ENCODE measurements at regions not wholly inside any gene's neighbourhood (a gene's known extent, or its start where the extent isn't known, plus 50 kb on each side); places are given as distances from the start of the nearest gene placed in this dataset.

DNA sequence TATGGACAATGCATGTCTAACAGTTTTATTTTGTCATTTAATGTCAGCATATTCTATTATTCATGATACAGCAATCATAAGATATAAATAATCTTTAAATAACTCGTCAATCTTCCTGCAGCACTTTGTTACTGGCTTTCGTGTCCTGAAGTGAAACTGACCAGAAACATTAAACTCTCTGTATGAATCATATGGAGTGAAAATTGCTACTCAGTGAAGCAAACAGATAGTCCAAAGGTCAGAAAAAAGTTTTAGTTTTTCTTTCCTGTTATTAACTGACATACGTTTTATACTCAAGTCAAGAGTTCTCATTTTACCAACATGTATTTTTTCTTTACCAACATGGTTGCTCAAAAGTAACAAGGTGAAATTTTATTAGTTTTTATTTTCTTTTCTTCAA lies 106.8 kb upstream of the GALNT5 start:
- Mint-ChIP-seq H3K36me3 (ENCODE audit: insufficient read depth in 2 of 2) (no peaks in the 10 kb centered on the region), H3K9me3 (no peaks in the 10 kb centered on the region), H3K4me1 (ENCODE audit: low read depth) (no peaks in the 10 kb centered on the region), H3K27me3 (ENCODE audit: low read depth) (no peaks in the 10 kb centered on the region), H3K4me3 (no peak overlapping the region), H3K27ac (no peak overlapping the region)
- DNase-seq = no peak
- ATAC-seq (replicated peaks in 1 of 2) = no peak

DNA sequence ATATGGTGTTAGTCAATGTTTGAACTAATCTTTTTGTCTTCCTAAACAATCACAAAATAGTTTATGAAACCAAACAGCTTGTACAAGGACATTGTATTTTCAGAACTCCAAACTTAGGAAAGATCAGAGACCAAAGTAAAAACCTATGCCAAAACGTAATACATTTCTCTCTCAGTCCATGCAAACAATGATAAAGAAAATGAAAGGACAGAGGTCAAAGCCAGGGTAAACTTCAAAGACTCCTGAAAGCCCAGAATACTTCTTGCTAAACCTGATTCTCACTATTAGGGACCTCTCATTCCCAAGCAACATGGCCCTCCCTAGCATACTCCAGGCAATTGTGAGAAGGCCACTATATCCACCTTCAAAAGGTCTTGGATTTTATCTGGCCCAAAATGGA lies 105.1 kb upstream of the GALNT5 start:
- no peaks in the 10 kb centered on the region for H3K9me3 Mint-ChIP-seq
- no peaks in the 10 kb centered on the region for H3K4me1 Mint-ChIP-seq (ENCODE audit: low read depth)
- H3K27ac Mint-ChIP-seq = no peak overlapping the region
- H3K27me3 Mint-ChIP-seq (ENCODE audit: low read depth) = no peaks in the 10 kb centered on the region
- H3K36me3 Mint-ChIP-seq (ENCODE audit: insufficient read depth in 2 of 2) = no peaks in the 10 kb centered on the region
- DNase-seq (no peak), ATAC-seq (replicated peaks in 1 of 2) (no peak)
- H3K4me3 Mint-ChIP-seq = no peak overlapping the region

DNA sequence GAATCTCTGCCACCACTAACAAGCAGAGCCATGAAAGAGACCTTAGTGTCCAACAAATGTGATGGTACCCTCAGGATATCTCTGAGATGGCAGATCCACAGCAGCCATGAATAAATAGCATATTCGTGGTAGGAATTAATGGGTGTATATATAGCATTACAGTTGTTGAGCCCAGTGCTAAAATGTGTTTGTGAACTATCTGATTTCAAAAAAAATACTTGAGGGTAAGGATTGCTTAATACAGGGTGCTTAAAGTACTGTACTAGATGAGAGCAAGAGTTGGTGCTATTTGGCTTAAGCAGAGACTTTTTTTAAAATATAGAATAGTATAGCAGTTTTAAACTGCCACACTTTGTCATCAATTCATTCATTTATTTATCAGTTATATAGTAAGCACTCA lies 101.5 kb upstream of the GALNT5 start:
- Mint-ChIP-seq H3K4me1 (ENCODE audit: low read depth) (no peaks in the 10 kb centered on the region), H3K27ac (no peak overlapping the region), H3K9me3 (no peaks in the 10 kb centered on the region), H3K4me3 (no peak overlapping the region), H3K36me3 (ENCODE audit: insufficient read depth in 2 of 2) (no peaks in the 10 kb centered on the region), H3K27me3 (ENCODE audit: low read depth) (no peaks in the 10 kb centered on the region)
- ATAC-seq (replicated peaks in 1 of 2) = no peak
- no peak for DNase-seq

DNA sequence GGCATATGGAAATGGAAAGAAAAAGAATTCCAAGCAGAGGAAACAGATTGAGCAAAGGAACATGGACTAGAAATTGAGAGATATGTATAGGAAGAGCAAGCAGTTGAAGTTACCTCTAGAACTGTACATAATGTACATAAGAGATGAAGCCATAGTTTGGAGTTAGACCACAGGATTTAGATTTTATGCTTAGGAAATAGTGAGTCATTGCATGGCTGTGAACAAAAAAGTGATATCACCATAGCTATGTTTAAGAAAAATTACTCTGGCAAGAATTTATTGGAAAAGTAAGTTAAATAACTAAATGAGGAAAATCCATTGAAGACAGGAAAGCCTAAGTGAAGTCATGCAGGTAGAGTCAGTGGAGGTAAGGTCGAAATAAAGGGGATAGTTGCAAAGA lies 99.4 kb upstream of the GALNT5 start:
- H3K9me3 Mint-ChIP-seq = no peaks in the 10 kb centered on the region
- DNase-seq = no peak

DNA sequence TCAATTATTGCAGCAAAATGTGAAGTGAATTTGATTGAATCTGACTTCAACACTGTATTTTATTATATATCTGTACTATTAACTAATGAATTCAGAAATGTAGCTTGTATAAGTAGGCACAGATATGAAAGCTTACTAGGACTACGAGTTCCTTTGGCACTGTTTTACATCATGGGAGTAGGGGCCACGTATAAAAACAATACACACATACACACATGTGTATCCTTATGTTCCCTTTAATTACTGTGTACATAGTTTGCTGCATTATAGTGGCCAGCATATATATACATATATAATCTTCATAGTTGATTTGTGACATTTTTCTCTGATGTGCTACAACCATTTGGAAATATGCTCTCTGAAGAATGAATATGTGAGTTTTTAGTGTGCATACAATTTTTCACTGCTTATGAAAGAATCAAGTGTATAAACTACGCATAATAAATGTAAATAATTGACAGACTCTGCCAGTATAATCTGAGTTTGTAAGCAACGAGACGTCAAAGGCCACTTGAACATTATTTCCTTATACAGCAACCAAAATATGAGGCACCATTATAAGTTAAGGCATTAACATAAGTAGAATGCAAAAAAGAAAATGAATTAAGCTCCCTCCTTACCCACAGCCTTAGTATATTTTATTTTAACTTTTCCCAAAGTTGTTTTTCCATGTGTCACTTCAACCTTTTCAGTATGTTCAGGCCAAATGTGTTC lies 98.1 kb upstream of the GALNT5 start:
- Mint-ChIP-seq H3K4me1 (ENCODE audit: low read depth) (no peaks in the 10 kb centered on the region), H3K27me3 (ENCODE audit: low read depth) (no peaks in the 10 kb centered on the region), H3K27ac (no peak overlapping the region), H3K4me3 (no peak overlapping the region), H3K36me3 (ENCODE audit: insufficient read depth in 2 of 2) (no peaks in the 10 kb centered on the region), H3K9me3 (no peaks in the 10 kb centered on the region)
- no peak for DNase-seq
- ATAC-seq (replicated peaks in 1 of 2) = no peak

More for the DNA sequence above, 99.4 kb upstream of the GALNT5 start:
- H3K27me3 Mint-ChIP-seq (ENCODE audit: low read depth) = no peaks in the 10 kb centered on the region
- no peaks in the 10 kb centered on the region for H3K36me3 Mint-ChIP-seq (ENCODE audit: insufficient read depth in 2 of 2)
- no peak for ATAC-seq (replicated peaks in 1 of 2)
- no peak overlapping the region for H3K27ac Mint-ChIP-seq
- no peak overlapping the region for H3K4me3 Mint-ChIP-seq
- H3K4me1 Mint-ChIP-seq (ENCODE audit: low read depth) = no peaks in the 10 kb centered on the region

DNA sequence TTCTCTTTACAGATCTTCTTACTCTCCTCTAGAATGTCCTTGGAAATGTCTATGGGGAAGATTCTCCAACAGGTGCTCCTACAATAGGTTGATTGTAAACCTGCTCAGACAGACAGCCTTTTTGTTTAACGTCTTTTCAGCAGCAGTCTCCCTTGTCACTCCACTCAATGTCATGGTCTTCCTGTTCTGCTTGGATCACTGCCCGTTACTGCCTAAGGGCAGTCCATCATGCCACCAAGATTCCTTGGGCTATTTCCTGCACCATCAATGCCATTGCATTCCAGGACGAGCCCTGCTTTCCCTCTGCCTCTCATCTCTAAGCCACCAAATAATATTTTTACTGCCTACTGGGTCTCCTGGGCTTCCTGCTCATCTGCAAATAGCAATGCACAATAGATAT lies 97.4 kb upstream of the GALNT5 start:
- DNase-seq = no peak
- no peak overlapping the region for H3K27ac Mint-ChIP-seq
- no peaks in the 10 kb centered on the region for H3K27me3 Mint-ChIP-seq (ENCODE audit: low read depth)
- no peak for ATAC-seq (replicated peaks in 1 of 2)
- peaks cover 0 to 2% of the 10 kb centered on the region in 2 donors for H3K36me3 Mint-ChIP-seq (ENCODE audit: insufficient read depth in 2 of 2)
- no peaks in the 10 kb centered on the region for H3K4me1 Mint-ChIP-seq (ENCODE audit: low read depth)
- H3K4me3 Mint-ChIP-seq = no peak overlapping the region
- peaks cover 0 to 2% of the 10 kb centered on the region in 2 donors for H3K9me3 Mint-ChIP-seq

DNA sequence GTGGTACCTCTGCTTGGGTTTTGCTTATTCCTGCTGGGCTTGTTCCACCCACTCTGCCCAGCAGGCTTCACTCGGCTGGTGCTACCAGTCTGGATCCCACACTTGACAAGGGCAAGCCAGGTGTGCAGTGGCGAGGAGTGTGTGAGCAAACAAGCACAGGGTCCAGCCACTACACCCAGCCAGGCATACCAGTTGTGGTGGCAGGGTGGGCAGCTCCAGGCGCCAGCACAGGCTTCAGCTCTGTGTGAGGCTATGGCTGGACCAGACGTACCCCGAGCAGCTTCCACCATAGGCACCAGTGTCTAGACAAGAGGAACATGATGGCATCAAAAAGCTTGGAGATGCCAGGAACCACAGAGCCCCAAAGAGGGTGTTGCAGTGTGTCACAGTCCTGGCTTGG lies 93.1 kb upstream of the GALNT5 start:
- H3K27me3 Mint-ChIP-seq (ENCODE audit: low read depth) = no peaks in the 10 kb centered on the region
- peaks cover 0 to 2% of the 10 kb centered on the region in 2 donors for H3K36me3 Mint-ChIP-seq (ENCODE audit: insufficient read depth in 2 of 2)
- H3K4me1 Mint-ChIP-seq (ENCODE audit: low read depth) = no peaks in the 10 kb centered on the region
- ATAC-seq (replicated peaks in 1 of 2) = no peak
- H3K27ac Mint-ChIP-seq = no peak overlapping the region
- peaks cover 0 to 2% of the 10 kb centered on the region in 2 donors for H3K9me3 Mint-ChIP-seq
- no peak overlapping the region for H3K4me3 Mint-ChIP-seq
- no peak for DNase-seq

DNA sequence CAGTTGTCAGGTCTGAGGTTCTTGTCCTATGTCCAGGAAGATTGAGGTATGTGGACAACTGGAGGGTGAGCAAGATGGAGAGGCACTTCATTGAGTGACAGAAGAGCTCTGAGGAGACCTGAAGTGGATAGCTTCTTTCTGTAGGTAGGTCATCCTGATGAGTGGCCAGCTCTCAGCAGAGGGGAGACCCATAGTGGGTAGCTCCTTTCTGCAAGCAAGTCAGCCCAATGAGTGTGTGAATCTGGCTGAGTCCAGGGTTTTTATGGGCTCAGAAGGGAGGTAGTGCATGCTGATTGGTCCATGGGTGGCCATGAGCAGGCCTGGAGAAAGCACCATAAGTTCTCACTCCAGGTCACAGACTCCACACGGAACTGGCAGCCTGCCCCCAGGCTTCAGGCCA lies 92.6 kb upstream of the GALNT5 start:
- Mint-ChIP-seq H3K4me1 (ENCODE audit: low read depth) (no peaks in the 10 kb centered on the region), H3K27ac (no peak overlapping the region), H3K9me3 (peaks cover 0 to 2% of the 10 kb centered on the region in 2 donors), H3K36me3 (ENCODE audit: insufficient read depth in 2 of 2) (peaks cover 0 to 2% of the 10 kb centered on the region in 2 donors), H3K4me3 (no peak overlapping the region), H3K27me3 (ENCODE audit: low read depth) (peaks cover 3% of the 10 kb centered on the region)
- ATAC-seq (replicated peaks in 1 of 2) (no peak), DNase-seq (no peak)

DNA sequence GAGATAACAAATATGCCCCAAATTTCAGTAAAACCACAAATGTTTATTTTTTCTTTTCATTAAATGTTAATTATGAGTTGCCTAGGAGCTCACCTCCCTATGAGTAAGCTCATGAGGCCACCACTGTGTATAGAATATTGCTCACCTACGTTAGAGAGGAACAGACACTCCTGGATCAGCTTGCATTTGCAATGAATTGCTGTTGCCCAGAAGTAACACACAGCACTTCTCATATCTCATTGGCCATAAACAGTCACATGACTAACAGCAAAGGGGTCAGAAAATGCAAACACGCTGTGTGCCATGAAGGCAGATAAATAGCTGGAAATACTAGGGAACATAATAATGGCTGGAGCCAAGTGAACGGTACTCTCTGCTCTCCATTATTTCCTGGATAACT lies 89.0 kb upstream of the GALNT5 start:
- ATAC-seq (replicated peaks in 1 of 2) = no peak
- no peak overlapping the region for H3K4me3 Mint-ChIP-seq

DNA sequence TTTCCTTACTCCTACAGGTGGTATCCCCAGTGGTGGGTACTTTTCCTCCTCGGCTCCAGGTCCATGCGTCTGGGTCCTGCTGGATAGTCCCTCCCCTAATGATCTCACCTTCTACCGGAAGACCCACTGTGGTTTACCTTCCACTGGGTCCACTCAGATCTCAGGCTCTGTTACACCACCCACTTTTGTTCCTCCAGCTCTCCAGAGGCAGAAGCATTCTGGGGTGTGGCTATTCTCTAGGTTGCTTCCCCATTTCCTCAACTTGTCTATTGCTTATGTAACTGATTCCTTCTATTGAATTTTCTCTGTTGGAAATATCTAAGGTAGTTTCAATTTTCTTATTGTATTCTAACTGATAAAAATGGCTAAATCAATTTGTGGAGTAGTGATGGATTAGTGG lies 87.6 kb upstream of the GALNT5 start:
- no peak for DNase-seq
- Mint-ChIP-seq H3K27me3 (ENCODE audit: low read depth) (peaks cover 21% of the 10 kb centered on the region), H3K36me3 (ENCODE audit: insufficient read depth in 2 of 2) (no peaks in the 10 kb centered on the region), H3K4me3 (no peak overlapping the region), H3K4me1 (ENCODE audit: low read depth) (no peaks in the 10 kb centered on the region), H3K9me3 (no peaks in the 10 kb centered on the region), H3K27ac (no peak overlapping the region)
- no peak for ATAC-seq (replicated peaks in 1 of 2)

More for the DNA sequence above, 89.0 kb upstream of the GALNT5 start:
- H3K4me1 Mint-ChIP-seq (ENCODE audit: low read depth) = no peaks in the 10 kb centered on the region
- peaks cover 0 to 2% of the 10 kb centered on the region in 2 donors for H3K9me3 Mint-ChIP-seq
- H3K27me3 Mint-ChIP-seq (ENCODE audit: low read depth) = peaks cover 12% of the 10 kb centered on the region
- no peak for DNase-seq
- H3K36me3 Mint-ChIP-seq (ENCODE audit: insufficient read depth in 2 of 2) = peaks cover 0 to 2% of the 10 kb centered on the region in 2 donors
- no peak overlapping the region for H3K27ac Mint-ChIP-seq

DNA sequence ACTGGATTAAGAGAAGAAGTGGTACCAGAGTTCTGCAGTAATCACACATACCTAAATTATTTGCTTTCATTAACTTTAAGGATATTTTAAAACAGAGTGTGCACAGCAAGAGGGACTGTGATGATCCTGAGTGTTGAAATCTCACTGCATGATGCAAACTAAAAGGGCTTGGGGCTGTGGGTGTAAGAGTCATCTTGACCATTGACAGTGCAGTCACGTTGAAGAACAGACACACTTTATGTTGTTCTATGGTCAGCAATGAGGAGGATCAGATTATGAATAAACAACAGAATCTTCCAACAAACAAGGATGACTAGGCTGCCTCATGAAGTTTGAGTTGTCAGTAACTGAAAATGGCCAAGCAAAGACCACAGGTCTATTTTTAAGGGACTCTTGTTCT lies 87.2 kb upstream of the GALNT5 start:
- Mint-ChIP-seq H3K27me3 (ENCODE audit: low read depth) (peaks cover 21% of the 10 kb centered on the region), H3K9me3 (no peaks in the 10 kb centered on the region), H3K4me3 (no peak overlapping the region), H3K27ac (no peak overlapping the region), H3K4me1 (ENCODE audit: low read depth) (no peaks in the 10 kb centered on the region), H3K36me3 (ENCODE audit: insufficient read depth in 2 of 2) (no peaks in the 10 kb centered on the region)
- no peak for ATAC-seq (replicated peaks in 1 of 2)
- DNase-seq = no peak

DNA sequence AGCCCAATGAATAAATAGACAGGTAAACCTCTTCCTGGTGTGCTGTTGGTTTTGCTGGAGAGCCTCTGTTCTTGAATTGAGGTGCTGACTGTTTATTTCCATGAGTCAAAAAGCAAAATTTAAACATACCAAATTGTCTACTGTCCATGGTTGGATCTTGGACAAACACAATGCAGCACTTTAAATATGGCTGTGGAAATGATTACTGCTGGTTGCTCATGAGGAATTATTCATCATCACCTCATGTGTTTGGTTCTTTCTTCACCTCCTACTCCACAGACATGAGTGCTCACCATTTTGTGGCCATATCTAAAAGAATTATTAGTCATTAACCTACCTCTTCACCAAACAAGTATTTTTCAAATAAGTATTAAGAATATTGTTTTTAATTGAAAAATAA lies 85.3 kb upstream of the GALNT5 start:
- DNase-seq = no peak
- peaks cover 0 to 2% of the 10 kb centered on the region in 2 donors for H3K9me3 Mint-ChIP-seq
- no peaks in the 10 kb centered on the region for H3K4me1 Mint-ChIP-seq (ENCODE audit: low read depth)
- ATAC-seq (replicated peaks in 1 of 2) = no peak
- H3K27me3 Mint-ChIP-seq (ENCODE audit: low read depth) = peaks cover 21% of the 10 kb centered on the region
- H3K36me3 Mint-ChIP-seq (ENCODE audit: insufficient read depth in 2 of 2) = no peaks in the 10 kb centered on the region
- no peak overlapping the region for H3K4me3 Mint-ChIP-seq
- H3K27ac Mint-ChIP-seq = no peak overlapping the region

DNA sequence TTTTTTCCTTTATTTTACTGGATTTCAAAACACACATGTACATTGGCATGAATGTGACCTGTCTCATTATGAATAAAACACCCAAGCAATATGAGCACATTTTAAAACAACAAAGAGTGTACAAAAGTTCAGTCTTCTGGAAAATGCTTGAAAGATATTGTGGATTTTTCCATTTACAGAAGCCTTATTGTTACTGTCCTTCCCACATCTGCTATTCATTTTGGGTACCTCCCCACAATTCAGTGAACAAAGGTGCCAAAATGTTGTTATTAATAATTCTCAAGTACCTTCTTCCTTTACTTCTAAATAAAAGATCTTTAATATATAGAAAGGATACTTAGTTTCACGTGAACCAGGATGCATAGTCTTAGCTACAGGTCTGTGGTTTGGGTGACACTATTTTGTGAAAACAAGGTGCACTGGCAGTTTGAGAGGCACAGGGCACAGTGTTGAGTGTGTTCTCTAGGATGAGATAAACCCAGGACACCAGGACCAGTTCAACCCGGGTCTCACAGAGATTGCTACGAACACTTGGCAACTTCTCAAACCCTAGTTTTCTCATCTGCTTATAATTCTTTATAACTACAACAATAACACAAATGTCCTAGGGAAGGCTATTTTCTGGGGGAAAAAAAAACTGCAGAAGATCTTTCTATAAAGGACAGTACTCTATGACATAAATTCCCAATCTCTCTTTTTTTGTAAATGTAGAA lies 84.5 kb upstream of the GALNT5 start:
- ATAC-seq (replicated peaks in 1 of 2) = no peak
- H3K27me3 Mint-ChIP-seq (ENCODE audit: low read depth) = peaks cover 21% of the 10 kb centered on the region
- H3K9me3 Mint-ChIP-seq = peaks cover 0 to 2% of the 10 kb centered on the region in 2 donors

DNA sequence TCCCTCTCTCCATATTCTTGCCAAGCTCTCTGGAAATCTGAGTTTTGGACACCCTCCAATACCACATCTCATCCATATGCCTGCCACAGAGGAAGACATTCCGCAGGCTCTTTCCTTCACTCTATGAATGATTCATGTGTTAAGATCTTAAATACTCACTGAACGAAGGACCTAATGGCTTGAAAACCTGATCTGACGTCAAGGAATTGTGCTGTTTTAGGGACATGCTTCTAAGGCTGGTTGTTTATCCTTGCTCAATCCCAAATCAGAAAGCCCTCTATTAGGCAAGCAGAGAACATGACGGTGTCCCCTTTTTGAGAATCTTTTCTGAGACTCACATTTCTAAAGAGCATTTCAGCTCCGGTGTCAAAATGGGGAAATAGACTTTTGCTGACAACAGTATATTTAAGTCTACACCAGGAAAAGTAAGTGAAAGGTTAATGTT lies 83.7 kb upstream of the GALNT5 start:
- Mint-ChIP-seq H3K27ac (no peak overlapping the region), H3K9me3 (peaks cover 0 to 2% of the 10 kb centered on the region in 2 donors), H3K36me3 (ENCODE audit: insufficient read depth in 2 of 2) (no peaks in the 10 kb centered on the region), H3K4me1 (ENCODE audit: low read depth) (no peaks in the 10 kb centered on the region), H3K27me3 (ENCODE audit: low read depth) (peaks cover 21% of the 10 kb centered on the region), H3K4me3 (no peak overlapping the region)
- DNase-seq (no peak), ATAC-seq (replicated peaks in 1 of 2) (no peak)

More for the DNA sequence above, 84.5 kb upstream of the GALNT5 start:
- Mint-ChIP-seq H3K4me3 (no peak overlapping the region), H3K4me1 (ENCODE audit: low read depth) (no peaks in the 10 kb centered on the region), H3K36me3 (ENCODE audit: insufficient read depth in 2 of 2) (no peaks in the 10 kb centered on the region), H3K27ac (no peak overlapping the region)
- DNase-seq = no peak

All from activated T-cell treated with anti-CD3 and anti-CD28 coated beads, Interleukin-2, amount 50 U/mL, for 72 hours (primary cell).